ENCODE measurements at regions not wholly inside any gene's neighbourhood (a gene's known extent, or its start where the extent isn't known, plus 50 kb on each side); places are given as distances from the start of the nearest gene placed in this dataset.

DNA sequence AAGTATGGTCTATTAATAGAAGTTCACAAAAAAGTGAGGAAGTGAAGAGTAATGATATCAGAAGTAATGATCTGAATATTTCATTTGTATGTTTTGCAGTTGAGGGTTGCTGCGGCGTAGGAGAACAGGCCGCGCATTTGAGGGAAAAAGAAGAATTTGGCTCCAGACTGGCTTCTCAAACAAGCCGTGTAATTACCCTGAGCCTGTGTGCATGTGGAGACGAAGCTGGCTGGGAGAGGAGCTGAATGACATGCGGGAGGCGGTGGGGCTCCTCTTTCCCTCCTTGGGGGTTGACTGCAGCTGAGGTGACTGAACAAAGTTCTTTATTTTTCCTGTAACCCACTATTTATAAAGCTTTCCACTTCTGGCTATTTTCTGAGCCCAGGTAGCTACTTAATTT is 115.5 kb upstream of the AFDN start:
- no peak for DNase-seq

DNA sequence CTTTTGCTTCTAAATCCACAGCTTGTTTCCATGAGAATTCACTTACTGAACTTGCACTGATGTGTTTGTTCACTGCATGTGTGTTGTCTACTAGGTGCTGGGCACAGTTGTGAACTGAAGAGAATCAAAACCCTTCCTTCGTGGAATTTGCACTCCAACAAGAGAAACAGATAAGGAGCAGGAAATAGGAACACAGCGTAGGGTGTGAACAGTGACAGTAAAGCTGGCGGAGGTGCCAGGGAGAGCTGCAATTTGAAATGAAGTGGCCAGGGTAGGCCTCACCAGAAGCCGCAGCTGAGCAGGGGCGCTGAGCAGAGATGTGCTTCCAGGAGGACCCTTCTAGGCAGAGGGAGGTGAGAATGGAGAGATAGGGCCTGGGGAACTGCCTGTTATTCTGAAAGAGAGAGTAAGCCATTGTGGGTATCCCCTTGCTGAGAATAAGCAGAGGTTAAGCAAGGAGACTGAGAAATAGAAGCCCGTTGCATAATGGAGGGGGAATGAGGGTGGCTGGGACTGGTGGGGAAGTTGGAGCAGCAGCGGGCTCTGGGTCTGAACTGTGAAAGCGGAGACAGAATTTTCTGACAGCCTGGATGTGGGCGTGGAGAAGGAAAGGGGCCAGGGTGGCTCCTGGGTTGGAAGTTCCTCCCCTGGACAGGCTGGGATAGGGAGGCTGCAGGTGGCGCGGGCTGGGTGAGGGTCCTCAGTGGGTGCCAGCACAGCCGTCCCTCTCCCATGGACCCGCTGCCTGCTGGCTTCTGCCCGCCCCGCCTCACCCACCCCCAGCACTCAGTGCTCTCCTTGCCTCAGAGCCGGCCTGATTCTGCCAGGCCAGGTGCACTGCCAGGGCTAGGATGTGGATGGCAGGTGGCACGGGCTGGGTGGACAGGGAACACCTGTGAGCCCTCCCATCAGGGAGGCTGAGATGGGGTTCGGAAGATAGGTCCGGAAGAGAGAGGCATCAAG is 114.7 kb upstream of the AFDN start:
- DNase-seq = no peak

- DNase-seq = no peak
These were observed 113.8 kb upstream of the AFDN start for GRCh38 chr6:167712731-167713475.

GRCh38 chr6:167714152-167714551 is 112.6 kb upstream of the AFDN start:
- no peak for DNase-seq

DNA sequence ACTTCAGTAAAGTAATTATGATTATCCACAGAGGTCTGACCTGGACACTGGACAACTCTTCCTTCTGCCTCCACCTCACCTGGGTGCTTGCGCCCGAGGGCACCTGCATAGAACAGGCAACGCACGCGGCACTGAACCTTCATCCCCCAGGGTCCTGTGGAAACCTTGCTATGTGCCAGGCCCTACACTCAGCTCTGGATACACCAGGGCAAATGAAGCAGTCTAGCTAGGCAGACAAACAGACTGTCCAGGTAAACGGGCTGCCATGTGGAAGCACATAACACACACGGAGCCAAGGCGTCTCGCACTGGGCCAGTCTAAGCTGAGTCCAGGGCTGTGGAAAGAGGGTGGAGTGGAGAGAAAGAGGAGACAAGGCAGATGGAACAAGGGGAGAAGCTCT is 109.3 kb upstream of the AFDN start:
- no peak for DNase-seq

GRCh38 chr6:167717867-167718266 is 108.8 kb upstream of the AFDN start:
- DNase-seq = no peak

GRCh38 chr6:167719920-167720319 is 106.8 kb upstream of the AFDN start:
- DNase-seq = no peak

GRCh38 chr6:167720456-167721285 is 106.0 kb upstream of the AFDN start:
- DNase-seq = no peak

GRCh38 chr6:167721291-167721690 is 105.4 kb upstream of the AFDN start:
- no peak for DNase-seq

DNA sequence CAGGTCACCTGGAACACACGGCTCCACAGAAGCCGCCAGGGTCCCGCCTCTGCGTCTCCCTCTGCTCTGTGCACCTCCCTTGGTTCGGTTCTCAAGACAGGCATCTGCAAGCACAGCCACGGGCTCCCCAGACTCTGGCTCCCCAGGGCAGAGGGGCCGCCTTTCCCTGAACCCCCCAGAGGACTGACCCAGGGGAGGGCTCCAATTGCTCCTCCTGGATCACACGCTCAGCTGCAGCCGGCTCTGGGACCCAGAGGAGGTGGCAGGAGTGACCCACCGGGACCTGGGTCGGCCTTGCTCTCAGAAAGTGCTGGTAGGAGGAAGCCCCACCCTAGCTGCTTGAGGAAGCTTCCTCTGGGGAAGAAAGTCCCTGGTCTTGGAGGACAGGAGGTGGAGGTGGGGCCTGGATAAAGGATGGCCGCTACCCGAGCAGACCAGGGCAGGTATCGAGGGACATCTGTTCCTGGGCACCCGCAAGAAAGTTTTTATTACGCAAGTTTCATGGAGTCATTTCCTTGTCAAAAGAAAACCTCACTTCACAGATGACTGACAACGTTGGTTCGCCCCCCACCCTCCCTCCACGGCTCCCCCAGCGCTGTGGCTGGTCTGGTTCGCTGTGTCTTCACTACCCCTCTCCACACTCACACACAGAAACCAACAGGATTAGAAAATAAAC is 103.9 kb upstream of the AFDN start:
- no peak for DNase-seq

DNA sequence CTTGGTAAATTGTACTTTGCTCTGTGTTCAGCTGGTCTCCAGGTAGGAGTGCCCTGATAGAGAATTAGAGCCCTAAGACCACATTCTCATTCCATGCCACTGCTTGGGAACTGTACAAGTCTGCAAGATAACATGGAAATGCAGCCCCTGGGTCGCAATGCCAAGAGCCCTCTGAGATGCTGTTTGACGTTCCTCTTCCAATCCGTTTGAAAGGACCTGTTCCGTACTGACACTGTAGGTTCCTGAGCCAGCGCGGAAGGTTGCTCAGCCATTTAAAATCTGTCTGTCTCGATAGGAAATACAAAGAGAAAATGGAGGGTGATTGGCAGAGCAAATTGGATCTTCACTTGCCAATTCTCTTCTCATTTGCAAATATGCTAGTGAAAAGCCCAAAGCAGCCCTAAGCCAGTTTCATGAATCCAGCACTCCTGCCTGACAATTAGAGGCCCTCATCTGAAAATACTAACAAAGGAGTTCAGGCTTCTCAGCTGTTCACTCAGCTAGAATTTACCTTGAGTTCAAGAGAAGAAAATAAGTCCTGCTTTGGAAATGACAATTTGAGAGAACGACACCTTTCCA is 100.6 kb upstream of the AFDN start:
- no peak for DNase-seq

- DNase-seq = no peak
These were observed 96.3 kb upstream of the AFDN start for GRCh38 chr6:167730441-167730840.

DNA sequence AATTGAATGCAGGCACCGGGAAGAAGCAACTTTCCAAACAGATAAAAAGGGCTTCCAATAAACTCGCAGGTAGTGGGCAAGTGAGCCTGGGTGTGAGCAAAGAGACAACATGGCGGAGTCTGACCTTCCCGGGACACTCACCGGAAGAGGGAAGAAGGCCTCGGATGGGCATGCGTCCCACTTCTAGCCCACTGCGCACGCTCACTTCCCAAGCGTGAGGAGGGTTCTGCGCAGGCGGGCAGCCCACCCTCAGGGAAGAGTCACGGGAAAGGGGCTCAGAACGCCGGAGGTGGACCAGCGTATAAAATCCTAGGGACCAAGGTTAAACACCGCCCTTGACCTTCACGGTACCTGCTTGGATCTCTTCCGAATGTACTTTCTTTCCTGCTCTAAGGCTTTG is 95.5 kb upstream of the AFDN start:
- DNase-seq = no peak

DNA sequence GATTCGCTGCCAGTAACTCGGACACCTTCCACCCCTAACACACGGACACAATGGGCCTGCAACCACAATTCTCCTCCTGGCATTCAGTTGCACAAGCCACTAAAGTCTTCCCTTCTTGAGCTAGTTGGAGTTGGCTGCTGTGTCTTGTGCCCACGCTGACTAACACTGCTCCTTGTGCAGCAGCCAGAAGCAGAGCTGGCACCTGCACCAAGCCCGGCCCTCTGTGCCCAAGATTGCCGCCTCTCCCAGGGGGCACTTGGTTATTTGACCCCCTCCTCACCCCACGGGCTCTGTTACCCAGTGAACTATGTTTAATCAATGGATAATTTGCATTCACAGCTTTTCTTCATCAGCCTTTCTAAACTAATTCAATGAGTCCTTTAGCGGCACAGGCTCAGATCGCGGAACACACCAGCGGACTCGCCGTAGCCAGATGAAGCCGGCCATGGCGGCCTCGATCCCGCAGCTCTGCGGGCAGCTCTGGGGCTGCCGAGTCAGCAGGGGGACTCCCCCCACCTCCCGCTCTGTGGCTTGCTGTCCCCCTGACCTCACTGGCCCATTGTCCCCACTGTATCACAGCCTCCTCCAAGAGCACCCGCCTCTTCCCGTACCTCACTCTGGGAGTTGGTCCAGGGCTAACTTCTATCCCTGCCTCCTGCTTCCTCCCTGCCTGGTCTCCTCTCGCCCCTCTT is 94.8 kb upstream of the AFDN start:
- DNase-seq = no peak

- no peak for DNase-seq
These were observed 92.7 kb upstream of the AFDN start for GRCh38 chr6:167733740-167734661.

- DNase-seq = no peak
These were observed 92.0 kb upstream of the AFDN start for GRCh38 chr6:167734662-167735083.

DNA sequence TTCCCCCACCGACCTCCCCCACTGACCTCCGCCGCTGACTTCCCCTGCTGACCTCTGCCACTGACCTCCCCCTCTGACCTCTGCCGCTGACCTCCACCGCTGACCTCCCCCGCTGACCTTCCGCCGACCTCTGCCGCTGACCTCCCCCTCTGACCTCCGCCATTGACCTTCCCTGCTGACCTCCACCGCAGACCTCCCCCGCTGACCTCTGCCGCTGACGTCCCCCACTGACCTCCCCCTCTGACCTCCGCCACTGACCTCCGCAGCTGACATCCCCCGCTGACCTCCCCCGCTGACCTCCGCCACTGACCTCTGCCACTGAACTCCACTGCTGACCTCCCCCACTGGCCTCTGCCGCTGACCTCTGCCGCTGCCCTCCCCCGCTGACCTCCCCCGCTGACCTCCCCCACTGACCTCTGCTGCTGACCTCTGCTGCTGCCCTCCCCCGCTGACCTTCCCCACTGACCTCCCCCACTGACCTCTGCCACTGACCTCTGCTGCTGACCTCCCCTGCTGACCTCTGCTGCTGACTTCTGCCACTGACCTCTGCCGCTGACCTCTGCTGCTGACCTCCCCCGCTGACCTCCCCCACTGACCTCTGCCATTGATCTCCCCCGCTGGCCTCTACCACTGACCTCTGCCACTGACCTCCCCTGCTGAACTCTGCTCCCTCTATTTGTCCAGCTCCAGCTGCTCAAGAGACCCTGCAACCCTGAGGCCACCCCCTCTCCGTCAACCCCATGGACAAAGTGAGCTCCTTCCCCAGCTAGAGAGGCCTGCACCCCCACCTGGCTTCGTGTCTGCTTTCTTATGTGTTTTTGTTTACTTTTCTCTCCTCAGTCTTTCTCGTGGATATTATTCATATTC is 91.4 kb upstream of the AFDN start:
- no peak for DNase-seq

DNA sequence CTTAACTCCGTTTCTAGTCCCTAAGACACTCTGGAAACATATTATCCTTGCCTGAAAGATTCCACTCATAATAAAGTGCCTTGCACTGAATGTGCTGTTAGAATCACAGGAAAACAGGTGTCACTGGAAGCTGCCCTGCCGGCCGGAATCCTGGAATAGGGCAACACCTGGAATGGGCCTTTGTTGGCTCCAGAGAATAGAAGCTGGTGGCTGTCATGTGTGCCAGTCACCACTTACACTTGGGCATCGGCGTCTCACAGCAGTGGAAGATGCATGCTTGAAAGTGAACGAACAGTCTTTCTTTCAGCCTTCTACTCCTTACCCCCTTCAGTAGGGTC is 90.8 kb upstream of the AFDN start:
- no peak for DNase-seq

DNA sequence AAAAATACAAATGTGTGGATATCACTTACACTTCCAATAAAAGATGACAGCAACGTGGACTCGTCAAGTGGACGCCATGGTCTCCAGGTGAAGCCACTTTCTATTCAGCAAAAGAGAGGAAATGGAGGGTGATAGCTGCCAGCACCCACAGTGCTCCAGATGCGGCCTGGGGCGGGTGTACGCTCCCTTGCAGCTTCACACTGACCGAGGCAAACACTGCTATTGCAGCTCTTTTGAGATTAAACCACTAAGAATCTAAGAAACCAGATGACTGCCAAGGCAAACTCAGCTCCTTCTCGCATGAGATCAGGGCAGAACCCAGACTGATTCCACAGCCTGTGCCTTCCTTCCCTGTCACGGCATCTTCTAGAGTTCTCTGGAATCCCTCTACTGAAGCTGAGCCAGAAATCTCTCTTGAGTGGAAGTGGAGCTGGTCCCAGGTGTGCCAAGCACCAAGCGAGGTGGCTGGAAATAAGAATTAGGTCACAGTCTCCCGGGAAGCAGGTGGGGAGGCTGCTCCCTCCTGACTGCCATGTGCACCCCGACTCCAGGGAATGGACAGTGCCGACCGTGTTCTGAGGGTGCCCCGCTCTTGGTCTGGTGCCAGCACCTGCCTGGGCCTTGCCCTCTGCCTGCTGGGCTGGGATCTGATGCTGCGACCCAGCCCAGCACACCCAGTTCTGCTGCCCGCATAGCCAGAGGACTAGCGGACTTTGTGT is 90.1 kb upstream of the AFDN start:
- DNase-seq = no peak

Measured in NCI-H446 treated with DMSO at 0.1 percent for 48 hours (cell line).